HAP-1 (cell line): ENCODE measurements at regions not wholly inside any gene's neighbourhood (a gene's known extent, or its start where the extent isn't known, plus 50 kb on each side); places are given as distances from the start of the nearest gene placed in this dataset.

ENCODE experiments used
- DNase-seq, 2 experiments: peaks; one replicate each; pipeline ENCODE4 v3.0.0-alpha.2; 2016 to 2020; ENCODE audit warnings: low spot score in 2 of 2
- H3K27me3 ChIP-seq: fragments of 250-450 bp; sonication (Bioruptor Pico); 2 replicates; pipeline ENCODE4 v1.5.1; 2020; ENCODE audit warnings: low read depth, mild to moderate bottlenecking, moderate library complexity
- H3K36me3 ChIP-seq: fragments of 250-450 bp; sonication (Bioruptor Pico); replicated peaks from 2 replicates; pipeline ENCODE4 v1.5.1; 2020; ENCODE audit warnings: mild to moderate bottlenecking
- H3K4me1 ChIP-seq: fragments of 250-450 bp; sonication (Bioruptor Pico); 2 replicates; pipeline ENCODE4 v1.5.1; 2020; ENCODE audit warnings: mild to moderate bottlenecking
- H3K4me3 ChIP-seq: fragments of 250-450 bp; sonication (Bioruptor Pico); 2 replicates; pipeline ENCODE4 v1.5.1; 2020; ENCODE audit warnings: mild to moderate bottlenecking, moderate library complexity
- H3K9me3 ChIP-seq: fragments of 250-450 bp; sonication (Bioruptor Pico); 2 replicates; pipeline ENCODE4 v1.5.1; 2020; ENCODE audit warnings: mild to moderate bottlenecking, moderate library complexity
- in situ Hi-C: fragments of 300-500 bp; cut with MboI; formaldehyde crosslinking; loops from 3 replicates; pipeline ENCODE4 v1.14.3; 2020; ENCODE audit warnings: low sequenced_read_pairs, inconsistent platforms, mixed read lengths

DNA sequence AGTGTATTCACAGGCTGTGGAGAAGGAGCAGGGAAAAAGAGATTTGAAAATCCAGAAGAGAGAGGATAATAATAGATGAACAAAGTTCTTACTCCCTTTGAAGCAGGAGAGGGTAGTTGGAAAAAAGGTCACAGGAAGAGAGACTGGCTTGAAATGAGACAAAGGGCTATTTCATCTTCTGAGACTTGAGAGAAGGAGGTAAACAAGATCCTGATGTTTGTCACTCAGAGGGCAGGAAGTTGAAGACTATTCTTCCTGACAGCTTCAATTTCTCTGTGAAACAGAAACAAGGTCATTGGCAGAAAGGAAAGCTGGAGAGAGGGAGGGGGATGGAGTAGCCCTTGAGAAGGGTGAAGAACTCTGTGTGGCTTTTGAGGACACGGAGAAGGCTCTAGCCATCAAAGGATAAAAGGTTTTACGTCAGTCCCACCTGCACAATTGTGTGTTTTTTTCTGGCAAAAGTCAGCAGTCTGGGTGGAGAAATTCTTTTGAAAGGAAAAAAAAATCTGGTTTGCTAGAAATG lies 216.1 kb upstream of the STEAP4 start:
- H3K9me3 ChIP-seq: no peaks in the 10 kb centered on the region; the same call in 1 of the 2 replicates
- no peaks in the 10 kb centered on the region for H3K36me3 ChIP-seq
- in situ Hi-C loops: no loop called here
- 0 out of 2 replicates have a peak, but pooled peaks cover 2% of the 10 kb centered on the region for H3K4me1 ChIP-seq
- DNase-seq: no peak
- no peak overlapping the region for H3K4me3 ChIP-seq
- no peaks in the 10 kb centered on the region for H3K27me3 ChIP-seq

DNA sequence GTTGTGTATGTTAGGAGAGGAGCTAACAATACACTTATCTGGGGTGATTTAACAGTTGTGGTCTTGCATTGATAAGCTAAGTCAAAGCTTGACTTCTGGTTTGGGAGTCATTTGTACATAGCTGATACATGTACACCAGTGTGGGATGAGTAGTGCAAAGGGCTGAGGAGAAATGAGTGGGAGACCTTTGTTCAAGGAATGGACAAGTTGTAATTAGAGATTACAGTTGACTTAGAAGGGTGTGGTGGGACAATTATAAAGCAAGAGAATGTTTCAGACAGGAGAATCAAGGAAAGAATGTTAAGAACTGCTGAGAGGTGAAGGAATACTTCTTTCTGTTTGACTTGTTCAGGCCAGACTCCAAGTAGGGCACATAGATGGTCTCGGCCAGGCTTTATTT lies 209.7 kb upstream of the STEAP4 start:
- Histone ChIP-seq H3K4me3 (no peak overlapping the region), H3K4me1 (no peaks in the 10 kb centered on the region), H3K36me3 (no peaks in the 10 kb centered on the region), H3K9me3 (no peaks in the 10 kb centered on the region), H3K27me3 (no peaks in the 10 kb centered on the region)
- in situ Hi-C loops: no loop called here
- no peak for DNase-seq

DNA sequence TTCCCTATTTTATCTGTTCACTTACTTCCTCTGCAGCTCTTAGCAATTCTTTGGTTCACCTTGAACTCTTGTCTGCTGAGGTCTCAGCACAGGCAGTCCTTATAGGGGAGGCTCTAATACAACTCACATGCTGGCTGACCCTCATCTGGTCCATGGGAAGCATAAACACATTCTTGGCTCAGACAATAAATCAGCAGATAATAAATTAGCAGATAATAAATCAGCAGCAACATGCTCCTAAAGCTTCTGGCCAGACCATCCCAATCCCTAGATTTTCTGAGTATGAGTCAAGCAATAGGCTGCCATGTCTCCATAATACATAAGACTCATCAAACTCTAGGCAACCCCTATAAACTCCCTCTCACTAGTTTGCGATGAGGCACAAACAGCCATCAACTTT lies 208.6 kb upstream of the STEAP4 start:
- no peaks in the 10 kb centered on the region for H3K36me3 ChIP-seq
- no peak for DNase-seq
- H3K27me3 ChIP-seq: no peaks in the 10 kb centered on the region
- no peaks in the 10 kb centered on the region for H3K4me1 ChIP-seq
- in situ Hi-C loops: no loop called here
- H3K9me3 ChIP-seq: peaks cover 2% of the 10 kb centered on the region; the same call in 1 of the 2 replicates
- H3K4me3 ChIP-seq: no peak overlapping the region

DNA sequence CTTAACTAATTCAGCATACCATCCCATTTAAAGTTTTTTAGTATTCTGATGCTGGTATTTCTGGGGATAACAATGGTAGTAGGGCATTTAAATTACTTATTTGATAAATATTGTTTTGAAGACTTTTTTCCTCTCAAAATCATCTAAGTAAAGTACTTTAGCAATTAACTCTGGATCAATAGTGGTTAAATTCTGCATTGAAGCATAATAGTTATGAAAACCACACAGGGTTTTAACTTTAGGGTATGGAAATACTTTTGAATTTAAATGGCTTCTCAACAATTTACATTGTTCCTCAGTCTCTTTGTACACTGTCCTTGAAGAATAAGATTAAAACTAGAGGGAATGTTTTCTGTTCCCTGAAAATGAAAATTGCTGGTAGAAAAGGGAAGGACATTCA lies 202.6 kb upstream of the STEAP4 start:
- H3K36me3 ChIP-seq: no peaks in the 10 kb centered on the region
- no peaks in the 10 kb centered on the region for H3K27me3 ChIP-seq
- H3K4me1 ChIP-seq: peaks cover 16% of the 10 kb centered on the region
- in situ Hi-C loops: no loop called here
- H3K4me3 ChIP-seq: no peak overlapping the region
- peak in 1 of 2 experiments; percentile 91 for DNase-seq
- peaks cover 2% of the 10 kb centered on the region; the same call in 1 of the 2 replicates for H3K9me3 ChIP-seq

DNA sequence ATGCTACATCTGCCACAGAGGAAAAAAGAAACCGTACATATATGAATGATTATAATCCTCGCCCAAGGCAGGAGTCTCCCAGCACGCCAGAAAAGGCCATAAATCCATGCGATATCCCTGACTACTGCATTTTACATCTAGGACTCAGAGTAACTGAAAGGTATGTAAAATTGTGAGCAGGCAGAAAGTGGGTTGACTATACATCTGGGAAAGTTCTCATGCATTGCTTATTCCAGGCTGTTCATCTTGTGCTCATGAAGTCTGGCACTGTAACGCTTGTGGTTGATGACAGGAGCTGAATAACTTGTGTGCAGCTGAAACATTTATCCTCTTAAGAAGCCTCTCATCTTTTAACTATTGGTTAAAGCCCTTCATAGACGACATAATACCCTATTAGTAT lies 193.4 kb upstream of the STEAP4 start:
- DNase-seq: peak; percentile 56 to 78
- Histone ChIP-seq H3K4me1 (peaks cover 39% of the 10 kb centered on the region), H3K27me3 (no peaks in the 10 kb centered on the region), H3K4me3 (no peak overlapping the region), H3K36me3 (no peaks in the 10 kb centered on the region), H3K9me3 (no peaks in the 10 kb centered on the region)
- in situ Hi-C loops: no loop called here

GRCh38 chr7:88495881-88496725 lies 189.4 kb upstream of the STEAP4 start:
- peak; percentile 39 to 97 for DNase-seq
- in situ Hi-C loops: no loop called here
- Histone ChIP-seq H3K4me3 (no peak overlapping the region), H3K4me1 (peaks cover 78% of the 10 kb centered on the region), H3K9me3 (no peaks in the 10 kb centered on the region), H3K36me3 (no peaks in the 10 kb centered on the region), H3K27me3 (no peaks in the 10 kb centered on the region)

GRCh38 chr7:88492153-88492552 lies 185.5 kb upstream of the STEAP4 start:
- H3K9me3 ChIP-seq: no peaks in the 10 kb centered on the region
- peak; percentile 30 to 87 for DNase-seq
- no peak overlapping the region for H3K4me3 ChIP-seq
- H3K27me3 ChIP-seq: no peaks in the 10 kb centered on the region
- H3K4me1 ChIP-seq: peaks cover 69% of the 10 kb centered on the region
- H3K36me3 ChIP-seq: no peaks in the 10 kb centered on the region
- in situ Hi-C loops: no loop called here

- DNase-seq: peak in 1 of 2 experiments; percentile 99
- Histone ChIP-seq H3K27me3 (no peaks in the 10 kb centered on the region), H3K9me3 (no peaks in the 10 kb centered on the region), H3K4me3 (no peak overlapping the region), H3K4me1 (peaks cover 58% of the 10 kb centered on the region), H3K36me3 (no peaks in the 10 kb centered on the region)
- in situ Hi-C loops: no loop called here
Observed at GRCh38 chr7:88490874-88491273, 184.2 kb upstream of the STEAP4 start.

DNA sequence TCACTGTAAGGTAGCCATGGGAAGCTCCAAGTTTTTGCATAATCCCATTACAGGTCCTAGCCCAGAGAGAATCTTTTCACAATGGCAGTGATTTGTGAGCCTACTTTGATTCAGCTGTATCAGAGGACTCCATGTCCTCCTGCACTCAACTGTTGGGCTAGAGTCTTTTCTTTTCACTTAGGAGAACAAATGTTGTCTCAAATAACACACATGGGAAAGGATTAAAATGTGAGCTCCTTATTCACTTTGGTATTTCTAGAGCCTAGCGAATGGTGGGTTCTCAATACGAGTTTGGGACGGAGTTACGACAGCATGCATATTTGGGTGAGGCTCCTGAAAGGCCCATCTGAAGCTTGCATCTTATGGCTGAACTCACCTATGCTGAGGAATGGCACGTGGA lies 183.5 kb upstream of the STEAP4 start:
- in situ Hi-C loops: no loop called here
- Histone ChIP-seq H3K4me1 (peaks cover 51% of the 10 kb centered on the region), H3K4me3 (no peak overlapping the region), H3K36me3 (no peaks in the 10 kb centered on the region), H3K27me3 (no peaks in the 10 kb centered on the region), H3K9me3 (no peaks in the 10 kb centered on the region)
- DNase-seq: peak; percentile 50 to 80

GRCh38 chr7:88485821-88486220 lies 179.1 kb upstream of the STEAP4 start:
- peaks cover 10% of the 10 kb centered on the region for H3K4me1 ChIP-seq
- no peak for DNase-seq
- H3K27me3 ChIP-seq: no peaks in the 10 kb centered on the region
- in situ Hi-C loops: no loop called here
- no peaks in the 10 kb centered on the region for H3K36me3 ChIP-seq
- H3K9me3 ChIP-seq: no peaks in the 10 kb centered on the region
- H3K4me3 ChIP-seq: no peak overlapping the region

GRCh38 chr7:88484551-88484950 lies 177.9 kb upstream of the STEAP4 start:
- Histone ChIP-seq H3K27me3 (no peaks in the 10 kb centered on the region), H3K9me3 (no peaks in the 10 kb centered on the region), H3K36me3 (no peaks in the 10 kb centered on the region), H3K4me3 (no peak overlapping the region), H3K4me1 (no peaks in the 10 kb centered on the region; the same call in 1 of the 2 replicates)
- in situ Hi-C loops: no loop called here
- no peak for DNase-seq

- Histone ChIP-seq H3K27me3 (no peaks in the 10 kb centered on the region), H3K4me3 (no peak overlapping the region), H3K9me3 (no peaks in the 10 kb centered on the region), H3K36me3 (no peaks in the 10 kb centered on the region), H3K4me1 (no peaks in the 10 kb centered on the region; the same call in 1 of the 2 replicates)
- peak in 1 of 2 experiments; percentile 29 for DNase-seq
- in situ Hi-C loops: no loop called here
Observed at GRCh38 chr7:88480896-88481295, 174.2 kb upstream of the STEAP4 start.

DNA sequence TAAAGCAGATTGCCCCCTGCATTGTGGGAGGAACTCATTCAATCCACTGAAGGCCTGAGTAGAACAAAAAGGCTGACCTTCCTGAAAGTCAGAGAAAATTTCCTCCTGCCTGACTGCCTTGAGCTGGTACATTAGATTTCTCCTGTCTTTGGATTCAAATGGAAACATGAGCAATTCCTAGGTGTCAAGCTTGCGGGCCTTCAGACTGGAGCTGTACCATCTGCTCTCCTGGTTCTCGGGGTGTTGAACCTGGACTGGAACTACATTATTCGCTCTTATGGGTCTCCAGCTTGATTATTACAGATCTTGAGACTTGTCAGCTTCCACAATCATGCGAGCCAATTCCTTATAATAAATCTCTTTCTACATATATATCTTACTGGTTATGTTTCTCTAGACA lies 173.6 kb upstream of the STEAP4 start:
- in situ Hi-C loops: no loop called here
- Histone ChIP-seq H3K36me3 (no peaks in the 10 kb centered on the region), H3K27me3 (no peaks in the 10 kb centered on the region), H3K9me3 (no peaks in the 10 kb centered on the region), H3K4me1 (no peaks in the 10 kb centered on the region; the same call in 1 of the 2 replicates), H3K4me3 (no peak overlapping the region)
- DNase-seq: no peak

DNA sequence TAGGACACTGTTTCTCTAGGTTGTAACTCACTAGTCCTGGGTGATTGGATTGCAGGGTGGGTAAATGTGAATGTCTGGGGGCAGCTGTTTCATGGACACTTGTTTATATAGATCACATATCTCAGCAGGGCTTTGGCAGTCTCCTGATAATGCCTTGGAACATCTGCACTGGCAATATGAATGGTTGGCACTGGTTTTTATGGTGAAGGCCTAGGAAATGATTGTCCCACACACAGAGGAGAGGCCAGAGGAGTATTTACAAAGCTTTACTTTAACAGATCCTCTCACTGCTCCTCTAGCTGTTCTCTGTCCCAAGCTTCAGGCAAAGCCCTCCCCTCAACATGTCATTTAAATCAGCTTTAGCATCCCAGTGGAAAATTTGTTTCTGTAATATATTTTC lies 171.3 kb upstream of the STEAP4 start:
- no peaks in the 10 kb centered on the region; the same call in 1 of the 2 replicates for H3K4me1 ChIP-seq
- no peaks in the 10 kb centered on the region for H3K9me3 ChIP-seq
- no peaks in the 10 kb centered on the region for H3K27me3 ChIP-seq
- H3K36me3 ChIP-seq: no peaks in the 10 kb centered on the region
- in situ Hi-C loops: no loop called here
- no peak for DNase-seq
- H3K4me3 ChIP-seq: no peak overlapping the region
